Activated naive CD4-positive, alpha-beta T cell treated with anti-CD3 and anti-CD28 coated beads, Interleukin-2, amount 50 U/mL, for 24 hours (primary cell): ENCODE measurements at regions not wholly inside any gene's neighbourhood (a gene's known extent, or its start where the extent isn't known, plus 50 kb on each side); places are given as distances from the start of the nearest gene placed in this dataset.

ENCODE experiments used
- H3K27ac Mint-ChIP-seq: one replicate; pipeline ENCODE4 v1.8.0; 2021; ENCODE audit warnings: mild to moderate bottlenecking, mixed read lengths
- H3K27me3 Mint-ChIP-seq: one replicate; pipeline ENCODE4 v1.8.0; 2021; ENCODE audit warnings: mixed read lengths
- H3K36me3 Mint-ChIP-seq: one replicate; pipeline ENCODE4 v1.8.0; 2021; ENCODE audit warnings: mixed read lengths
- H3K4me1 Mint-ChIP-seq: one replicate; pipeline ENCODE4 v1.8.0; 2021; ENCODE audit warnings: mixed read lengths
- H3K4me3 Mint-ChIP-seq: one replicate; pipeline ENCODE4 v1.8.0; 2021; ENCODE audit warnings: mild to moderate bottlenecking, mixed read lengths
- H3K9me3 Mint-ChIP-seq: one replicate; pipeline ENCODE4 v1.8.0; 2021; ENCODE audit warnings: mixed read lengths

DNA sequence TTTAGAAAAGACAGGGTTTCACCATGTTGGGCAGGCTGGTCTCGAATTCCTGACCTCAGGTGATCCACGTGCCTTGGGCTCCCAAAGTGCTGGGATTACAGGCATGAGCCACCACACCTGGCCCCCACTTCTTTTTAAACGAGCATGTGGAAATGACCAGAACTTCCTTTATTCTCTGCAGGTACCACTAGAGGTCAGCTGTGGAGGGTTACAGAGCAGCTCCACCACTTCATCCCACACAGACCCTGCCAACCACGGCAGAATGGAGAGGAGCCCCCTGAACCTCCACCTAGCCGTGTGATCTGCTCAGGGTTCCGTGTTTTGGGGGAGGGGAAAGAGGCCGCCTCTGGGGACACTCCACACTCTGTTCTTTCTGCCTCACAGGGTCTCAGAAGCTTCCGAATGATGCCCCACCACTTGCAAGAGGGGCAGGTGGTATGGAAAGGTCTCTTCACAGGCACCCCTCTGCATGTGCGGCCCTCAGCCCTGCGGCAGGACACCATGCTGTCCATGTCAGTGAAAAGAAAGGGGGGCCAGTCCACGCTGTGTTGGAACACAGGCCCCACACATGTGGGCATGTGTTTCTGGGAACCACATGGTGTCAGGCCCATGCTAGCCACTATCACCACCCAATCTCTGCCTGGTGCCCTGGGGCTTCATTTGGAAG is 465.0 kb downstream of the TSHZ3 start:
- H3K4me3 Mint-ChIP-seq = no peak overlapping the region
- no peak overlapping the region for H3K27ac Mint-ChIP-seq
- no peaks in the 10 kb centered on the region for H3K9me3 Mint-ChIP-seq
- H3K27me3 Mint-ChIP-seq = peaks cover under 1% of the 10 kb centered on the region
- H3K36me3 Mint-ChIP-seq = no peaks in the 10 kb centered on the region
- H3K4me1 Mint-ChIP-seq = no peaks in the 10 kb centered on the region

DNA sequence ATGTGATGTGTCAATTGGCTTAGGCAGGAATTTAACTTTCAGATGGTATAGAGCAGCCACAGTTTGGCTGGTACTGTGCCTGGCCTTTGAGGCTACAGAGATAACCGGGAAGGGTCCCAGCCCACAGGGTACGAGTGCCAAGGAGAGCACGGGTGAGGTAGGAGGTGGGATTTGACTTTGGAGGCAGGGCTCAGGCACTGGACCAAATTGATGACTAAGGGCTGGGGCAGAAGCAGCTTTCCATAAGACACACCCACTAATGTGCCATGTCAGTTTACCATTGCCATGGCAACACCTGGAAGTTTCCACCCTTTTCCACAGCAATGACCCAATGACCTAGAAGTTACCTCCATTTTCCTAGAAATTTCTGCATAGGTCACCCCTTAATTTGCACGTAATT is 466.2 kb downstream of the TSHZ3 start:
- Mint-ChIP-seq H3K36me3 (no peaks in the 10 kb centered on the region), H3K27me3 (no peaks in the 10 kb centered on the region), H3K27ac (no peak overlapping the region), H3K4me3 (no peak overlapping the region), H3K4me1 (no peaks in the 10 kb centered on the region), H3K9me3 (no peaks in the 10 kb centered on the region)

DNA sequence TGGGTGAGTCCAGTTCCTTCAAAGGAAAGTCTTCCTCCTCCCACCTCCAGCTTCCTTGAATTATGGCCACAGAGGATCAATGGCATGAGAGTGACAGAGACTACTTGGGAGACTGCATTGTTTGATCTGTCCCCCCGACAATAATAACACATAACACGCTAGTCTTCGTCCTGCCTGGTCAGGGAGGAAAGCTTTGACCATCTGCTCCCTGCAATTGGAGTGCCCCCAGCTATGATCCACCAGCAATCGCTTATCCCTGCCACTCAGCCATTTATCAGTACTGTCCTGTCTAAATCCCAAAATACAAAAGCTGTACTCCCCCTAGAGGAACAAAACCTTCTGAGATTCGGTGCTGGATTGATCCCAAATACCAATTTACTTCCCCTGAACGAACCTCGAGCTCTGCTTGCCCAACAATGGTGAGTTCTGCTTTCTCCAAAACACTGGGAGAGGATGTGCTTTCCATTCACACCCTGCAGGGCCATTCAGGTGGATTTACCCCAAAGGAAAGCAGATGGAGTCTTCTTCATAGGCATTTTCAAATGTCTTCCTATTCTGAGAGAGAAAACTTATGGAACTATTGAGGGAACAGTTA is 466.7 kb downstream of the TSHZ3 start:
- no peak overlapping the region for H3K27ac Mint-ChIP-seq
- H3K4me3 Mint-ChIP-seq = no peak overlapping the region
- no peaks in the 10 kb centered on the region for H3K27me3 Mint-ChIP-seq
- H3K4me1 Mint-ChIP-seq = no peaks in the 10 kb centered on the region
- no peaks in the 10 kb centered on the region for H3K9me3 Mint-ChIP-seq
- H3K36me3 Mint-ChIP-seq = no peaks in the 10 kb centered on the region

DNA sequence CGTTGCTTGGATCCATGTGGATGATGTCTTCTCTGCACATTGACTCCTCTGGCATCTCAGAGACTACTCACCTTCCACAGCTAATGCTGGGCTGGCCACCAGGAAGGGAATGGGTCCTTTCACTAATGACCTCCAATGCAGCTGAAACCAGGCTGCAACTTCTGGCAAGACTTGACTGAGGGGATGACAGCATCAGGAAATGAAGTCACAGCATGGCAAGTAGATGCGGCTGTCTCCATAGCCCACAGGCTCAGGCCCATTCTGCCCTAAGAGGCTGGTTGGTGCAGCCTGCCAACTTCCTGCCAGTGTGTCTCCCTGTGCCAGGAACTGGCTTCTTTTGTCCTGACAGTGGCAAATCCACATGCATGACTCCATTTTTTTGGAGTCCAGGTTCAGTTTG is 467.3 kb downstream of the TSHZ3 start:
- no peaks in the 10 kb centered on the region for H3K9me3 Mint-ChIP-seq
- H3K36me3 Mint-ChIP-seq = no peaks in the 10 kb centered on the region
- H3K4me1 Mint-ChIP-seq = no peaks in the 10 kb centered on the region
- H3K4me3 Mint-ChIP-seq = no peak overlapping the region
- H3K27ac Mint-ChIP-seq = no peak overlapping the region
- no peaks in the 10 kb centered on the region for H3K27me3 Mint-ChIP-seq

DNA sequence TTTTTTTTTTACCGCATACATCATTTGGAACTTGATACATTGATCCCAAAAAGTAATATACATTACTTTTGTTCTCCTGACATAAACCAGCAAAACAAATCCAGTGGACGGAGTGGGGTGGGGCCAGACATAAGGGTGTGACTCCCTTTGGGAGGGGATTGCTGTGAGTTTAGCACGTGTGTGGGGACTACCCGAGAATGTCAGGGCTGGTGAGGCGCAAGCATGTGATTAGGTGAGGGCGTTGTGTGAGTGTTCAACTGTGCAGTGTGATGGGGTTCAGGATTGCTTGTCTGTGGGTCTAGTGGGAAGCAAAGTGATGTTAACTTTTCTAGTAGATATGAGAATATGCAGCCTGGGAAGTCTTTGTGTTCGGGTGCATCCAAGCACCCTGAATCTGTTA is 468.0 kb downstream of the TSHZ3 start:
- Mint-ChIP-seq H3K36me3 (no peaks in the 10 kb centered on the region), H3K4me1 (no peaks in the 10 kb centered on the region), H3K4me3 (no peak overlapping the region), H3K9me3 (no peaks in the 10 kb centered on the region), H3K27me3 (no peaks in the 10 kb centered on the region), H3K27ac (no peak overlapping the region)

DNA sequence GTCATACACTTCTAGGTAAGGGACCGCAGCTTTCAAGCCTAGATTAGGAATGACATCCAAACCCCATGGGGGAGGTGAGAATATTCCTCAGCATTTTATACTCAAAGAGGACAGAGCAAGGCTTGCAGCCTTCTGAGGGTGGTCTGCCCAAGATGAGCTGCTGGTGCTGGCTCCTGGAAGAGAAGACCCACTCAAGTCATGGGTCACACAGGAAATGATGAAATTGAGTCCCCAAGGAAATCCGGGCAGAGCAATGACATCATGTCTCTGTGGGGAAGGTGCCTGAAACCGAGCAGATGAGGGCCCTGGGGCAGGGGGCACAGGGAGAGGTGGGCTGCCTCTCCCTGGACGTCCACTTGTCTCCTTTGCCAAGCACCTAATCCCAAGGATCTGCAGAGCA is 468.7 kb downstream of the TSHZ3 start:
- H3K27me3 Mint-ChIP-seq = no peaks in the 10 kb centered on the region
- H3K27ac Mint-ChIP-seq = no peak overlapping the region
- H3K9me3 Mint-ChIP-seq = no peaks in the 10 kb centered on the region
- no peaks in the 10 kb centered on the region for H3K4me1 Mint-ChIP-seq
- H3K36me3 Mint-ChIP-seq = no peaks in the 10 kb centered on the region
- no peak overlapping the region for H3K4me3 Mint-ChIP-seq

DNA sequence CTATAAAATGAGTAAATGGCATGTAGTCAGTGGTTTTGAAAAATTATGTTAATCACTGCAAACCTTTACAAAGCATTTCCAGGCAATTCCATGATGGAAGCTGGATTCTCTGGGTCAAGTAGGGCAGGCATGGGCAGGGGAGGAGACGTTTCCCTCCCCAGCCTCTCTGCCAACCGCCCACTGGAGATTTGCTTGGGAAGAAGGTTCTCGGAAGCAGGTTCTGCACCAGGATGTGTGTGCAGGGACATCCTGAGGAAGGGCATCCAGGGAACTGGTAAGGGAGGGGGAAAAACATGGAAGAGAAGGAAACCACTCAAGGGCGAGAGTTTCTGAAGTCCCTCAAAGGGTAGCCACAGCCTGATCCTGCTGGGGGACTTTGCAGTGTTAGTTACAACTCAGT is 469.1 kb downstream of the TSHZ3 start:
- H3K27me3 Mint-ChIP-seq = peaks cover 2% of the 10 kb centered on the region
- H3K4me3 Mint-ChIP-seq = no peak overlapping the region
- H3K36me3 Mint-ChIP-seq = no peaks in the 10 kb centered on the region
- H3K27ac Mint-ChIP-seq = no peak overlapping the region
- H3K9me3 Mint-ChIP-seq = no peaks in the 10 kb centered on the region
- H3K4me1 Mint-ChIP-seq = no peaks in the 10 kb centered on the region

DNA sequence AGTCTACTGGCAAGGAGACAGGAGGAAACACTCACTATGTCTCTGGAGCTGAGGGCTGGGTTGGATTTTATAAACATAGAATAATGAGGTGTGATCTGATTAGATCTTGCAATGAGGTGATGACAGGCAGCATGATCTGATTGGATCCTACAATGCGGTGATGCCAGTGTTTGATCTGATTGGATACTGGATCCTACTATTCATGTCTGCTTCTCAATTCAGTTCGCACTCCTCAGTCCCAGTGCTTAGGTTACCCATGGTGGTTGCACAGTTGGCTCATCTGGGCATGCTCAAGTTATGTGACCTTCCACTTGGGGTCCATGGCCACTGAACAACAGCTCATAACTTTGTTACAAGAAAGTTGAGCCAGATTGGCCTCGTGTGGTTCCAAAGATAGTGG is 469.5 kb downstream of the TSHZ3 start:
- no peaks in the 10 kb centered on the region for H3K9me3 Mint-ChIP-seq
- peaks cover 2% of the 10 kb centered on the region for H3K27me3 Mint-ChIP-seq
- H3K4me1 Mint-ChIP-seq = no peaks in the 10 kb centered on the region
- H3K36me3 Mint-ChIP-seq = no peaks in the 10 kb centered on the region
- H3K27ac Mint-ChIP-seq = no peak overlapping the region
- H3K4me3 Mint-ChIP-seq = no peak overlapping the region

DNA sequence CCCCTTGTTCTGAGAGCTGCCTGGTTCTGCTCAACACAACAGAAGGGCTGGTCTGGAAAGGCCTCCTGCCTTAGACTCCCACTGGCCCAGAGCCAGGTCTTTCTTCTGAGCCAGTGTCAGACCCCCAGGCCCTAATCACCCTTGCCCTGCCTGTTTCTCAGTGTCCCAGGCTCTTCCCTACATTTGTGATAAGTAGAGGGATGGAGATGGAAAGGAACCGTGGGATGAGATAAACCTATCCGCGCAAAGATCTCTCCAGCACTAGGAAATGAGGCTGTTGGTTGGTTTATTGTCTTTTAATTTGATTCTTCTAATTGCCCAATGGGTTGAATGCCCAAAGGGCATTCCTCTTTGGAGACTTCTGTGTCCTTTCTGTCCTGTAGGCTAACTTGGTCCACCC is 470.0 kb downstream of the TSHZ3 start:
- no peaks in the 10 kb centered on the region for H3K36me3 Mint-ChIP-seq

DNA sequence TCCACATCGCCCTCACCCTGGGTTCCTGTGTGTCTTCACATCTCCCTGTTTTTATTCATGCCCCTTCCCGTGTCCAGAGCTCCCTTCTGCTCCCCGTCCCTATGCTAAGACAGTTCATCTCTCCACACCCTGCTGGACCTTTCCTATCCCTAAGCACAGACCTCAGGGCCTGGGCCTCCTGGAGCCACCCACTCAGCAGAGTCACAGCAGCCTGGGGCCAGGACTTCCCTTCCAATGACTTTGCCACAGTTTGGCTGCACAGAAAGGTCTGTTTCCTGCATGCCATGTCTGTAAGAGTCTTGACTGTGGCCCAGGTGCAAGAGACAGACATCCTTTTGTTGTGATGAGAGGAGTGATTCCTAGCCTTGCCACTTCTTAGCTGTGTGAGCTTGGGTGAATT is 470.7 kb downstream of the TSHZ3 start:
- Mint-ChIP-seq H3K9me3 (no peaks in the 10 kb centered on the region), H3K4me1 (no peaks in the 10 kb centered on the region), H3K27ac (no peak overlapping the region), H3K4me3 (no peak overlapping the region), H3K27me3 (peaks cover 2% of the 10 kb centered on the region), H3K36me3 (no peaks in the 10 kb centered on the region)

More for the DNA sequence above, 470.0 kb downstream of the TSHZ3 start:
- peaks cover 2% of the 10 kb centered on the region for H3K27me3 Mint-ChIP-seq
- no peaks in the 10 kb centered on the region for H3K4me1 Mint-ChIP-seq
- no peak overlapping the region for H3K4me3 Mint-ChIP-seq
- no peaks in the 10 kb centered on the region for H3K9me3 Mint-ChIP-seq
- H3K27ac Mint-ChIP-seq = no peak overlapping the region

DNA sequence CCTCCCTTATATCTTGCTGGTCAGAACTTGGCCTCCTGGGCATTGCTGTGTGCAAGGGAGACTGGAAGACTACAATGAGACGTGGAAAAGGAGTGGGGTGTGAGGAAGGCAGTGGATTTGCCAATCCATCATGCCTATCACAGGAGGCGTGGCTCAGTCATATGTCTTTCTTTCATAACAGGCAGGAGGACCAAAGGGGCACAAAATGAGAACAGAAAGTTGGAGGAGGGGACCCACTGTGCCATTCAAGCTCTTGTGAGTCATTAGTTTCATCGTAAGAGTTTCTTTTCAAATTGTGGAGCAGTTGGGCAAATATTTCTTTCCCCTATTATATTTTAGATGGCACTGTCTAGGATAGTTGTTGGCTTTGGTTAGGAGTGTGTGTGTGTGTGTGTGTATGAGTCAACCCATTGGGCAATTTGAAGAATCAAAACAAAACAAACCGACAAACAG is 471.5 kb downstream of the TSHZ3 start:
- Mint-ChIP-seq H3K27ac (no peak overlapping the region), H3K27me3 (peaks cover 2% of the 10 kb centered on the region), H3K4me1 (no peaks in the 10 kb centered on the region), H3K36me3 (no peaks in the 10 kb centered on the region), H3K4me3 (no peak overlapping the region), H3K9me3 (no peaks in the 10 kb centered on the region)

DNA sequence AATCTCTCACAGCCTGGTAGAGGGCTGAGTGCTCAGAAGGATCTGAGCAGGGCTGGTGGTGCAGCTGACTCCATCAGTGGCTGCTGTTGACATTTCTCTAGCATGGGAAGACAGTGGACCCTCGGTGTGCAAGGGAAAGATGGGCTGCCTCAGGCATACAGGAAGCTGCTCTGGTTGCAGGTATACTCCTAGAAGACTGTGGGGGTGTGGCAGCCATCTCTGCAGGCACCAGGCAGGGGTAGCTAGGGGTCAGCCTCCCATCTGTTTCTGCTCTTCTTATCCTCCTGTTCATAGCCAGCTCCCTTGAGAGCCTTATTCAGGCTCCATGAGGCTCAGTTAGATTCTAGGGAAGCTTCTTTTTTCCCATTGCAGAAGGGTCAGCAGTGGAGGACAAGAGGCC is 475.5 kb downstream of the TSHZ3 start:
- no peak overlapping the region for H3K27ac Mint-ChIP-seq
- peaks cover 2% of the 10 kb centered on the region for H3K27me3 Mint-ChIP-seq
- no peaks in the 10 kb centered on the region for H3K4me1 Mint-ChIP-seq
- H3K4me3 Mint-ChIP-seq = no peak overlapping the region
- H3K36me3 Mint-ChIP-seq = no peaks in the 10 kb centered on the region
- H3K9me3 Mint-ChIP-seq = no peaks in the 10 kb centered on the region

DNA sequence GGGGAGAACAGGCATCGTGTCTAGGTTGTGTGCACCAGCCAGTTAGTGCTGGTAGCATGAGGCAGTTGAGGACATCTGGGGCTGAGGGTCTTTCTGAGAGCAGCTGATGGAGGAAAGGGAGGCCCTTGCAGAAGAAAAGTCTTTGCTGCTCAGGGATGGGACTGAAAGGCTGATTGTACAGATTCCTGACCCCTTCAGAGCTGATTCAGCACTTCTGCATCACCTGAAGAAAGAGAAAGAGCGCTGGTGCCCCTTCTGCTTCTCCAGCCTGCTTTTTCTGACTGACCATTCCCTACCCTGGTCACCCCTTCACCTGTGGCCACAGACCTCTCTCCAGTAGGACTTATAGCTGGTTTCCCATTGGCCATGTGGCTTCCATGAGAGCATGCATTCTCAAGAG is 476.2 kb downstream of the TSHZ3 start:
- H3K4me1 Mint-ChIP-seq = no peaks in the 10 kb centered on the region
- peaks cover 2% of the 10 kb centered on the region for H3K27me3 Mint-ChIP-seq
- no peaks in the 10 kb centered on the region for H3K36me3 Mint-ChIP-seq
- no peak overlapping the region for H3K4me3 Mint-ChIP-seq
- H3K27ac Mint-ChIP-seq = no peak overlapping the region
- no peaks in the 10 kb centered on the region for H3K9me3 Mint-ChIP-seq

DNA sequence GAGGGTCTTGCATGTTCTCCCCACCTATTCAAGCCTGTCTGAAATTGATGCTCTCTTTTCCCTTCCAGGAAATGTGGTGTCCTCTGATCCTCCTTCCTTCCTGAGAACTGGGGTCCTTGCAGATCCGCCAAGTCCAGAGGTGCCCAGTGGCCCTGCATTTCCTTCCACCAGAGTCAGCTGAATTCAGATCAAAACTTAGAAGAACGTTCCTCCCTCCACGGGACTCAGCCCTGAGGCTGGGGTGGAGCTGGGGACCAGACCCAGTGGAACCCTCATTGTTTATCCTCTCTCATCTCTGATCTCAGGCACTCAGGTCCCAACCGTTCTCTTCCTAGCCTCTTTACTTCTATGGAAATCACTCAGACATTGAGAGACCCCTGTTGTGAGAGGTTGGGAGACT is 477.3 kb downstream of the TSHZ3 start:
- Mint-ChIP-seq H3K27me3 (peaks cover 2% of the 10 kb centered on the region), H3K36me3 (no peaks in the 10 kb centered on the region), H3K9me3 (no peaks in the 10 kb centered on the region), H3K27ac (no peak overlapping the region), H3K4me3 (no peak overlapping the region), H3K4me1 (no peaks in the 10 kb centered on the region)

DNA sequence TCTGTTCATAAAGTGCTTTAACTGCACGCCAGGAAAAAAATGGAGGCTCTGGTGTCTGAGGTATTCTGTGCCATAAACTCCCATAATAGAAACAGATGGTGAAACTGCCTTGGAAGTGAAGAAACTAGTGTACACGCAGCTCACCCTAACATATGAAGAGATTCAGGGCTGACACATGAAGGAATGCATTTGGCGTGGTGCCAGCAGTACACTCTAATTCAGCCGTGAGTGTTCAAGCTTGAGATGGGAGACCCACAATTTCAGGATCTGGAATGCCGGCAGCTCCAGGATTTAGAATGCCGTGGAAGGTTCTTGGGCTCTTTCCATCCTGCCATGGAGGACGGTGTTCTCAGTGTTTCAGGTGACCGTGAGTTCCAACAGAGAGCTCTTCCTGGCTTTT is 478.4 kb downstream of the TSHZ3 start:
- Mint-ChIP-seq H3K27ac (no peak overlapping the region), H3K4me1 (no peaks in the 10 kb centered on the region), H3K27me3 (peaks cover 2% of the 10 kb centered on the region), H3K9me3 (no peaks in the 10 kb centered on the region), H3K4me3 (no peak overlapping the region), H3K36me3 (no peaks in the 10 kb centered on the region)

DNA sequence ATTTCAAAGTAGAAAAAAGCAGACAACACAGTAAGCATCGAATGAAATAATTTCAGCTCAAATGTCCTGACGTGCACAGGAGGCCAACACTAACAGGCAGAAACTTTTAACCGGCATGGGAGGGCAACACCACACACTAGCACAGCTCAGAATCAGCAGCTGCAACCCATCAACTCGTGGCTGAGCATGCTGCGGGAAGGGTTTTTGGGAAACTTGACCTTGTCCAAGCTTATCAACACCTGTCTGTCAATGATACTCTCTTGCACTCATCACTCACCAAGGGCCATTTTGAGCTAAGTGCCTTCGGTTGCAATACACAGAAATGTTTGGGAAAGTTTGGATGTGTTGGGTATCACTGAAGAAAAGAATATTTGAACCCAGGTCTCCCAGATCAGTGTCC is 483.7 kb downstream of the TSHZ3 start:
- Mint-ChIP-seq H3K27me3 (peaks cover 3% of the 10 kb centered on the region), H3K4me3 (no peak overlapping the region), H3K27ac (no peak overlapping the region), H3K36me3 (no peaks in the 10 kb centered on the region), H3K9me3 (no peaks in the 10 kb centered on the region), H3K4me1 (no peaks in the 10 kb centered on the region)
